H54 (cell line): ENCODE measurements at regions not wholly inside any gene's neighbourhood (a gene's known extent, or its start where the extent isn't known, plus 50 kb on each side); places are given as distances from the start of the nearest gene placed in this dataset.

Source experiments
- DNase-seq: peaks from one replicate; pipeline ENCODE4 v3.0.0; 2011; ENCODE audit warnings: low spot score, mixed read lengths; ENCODE audit not compliant: insufficient read length
- FAIRE-seq: peaks from 3 replicates; lab custom pipeline; 2011; peaks lifted over from hg19 to GRCh38; lab: Jason Lieb, UNC
- POLR2A ChIP-seq: IDR thresholded peaks from 2 replicates; pipeline ENCODE4 v1.6.1; 2011; ENCODE audit warnings: low read depth, mild to moderate bottlenecking, low read length

DNA sequence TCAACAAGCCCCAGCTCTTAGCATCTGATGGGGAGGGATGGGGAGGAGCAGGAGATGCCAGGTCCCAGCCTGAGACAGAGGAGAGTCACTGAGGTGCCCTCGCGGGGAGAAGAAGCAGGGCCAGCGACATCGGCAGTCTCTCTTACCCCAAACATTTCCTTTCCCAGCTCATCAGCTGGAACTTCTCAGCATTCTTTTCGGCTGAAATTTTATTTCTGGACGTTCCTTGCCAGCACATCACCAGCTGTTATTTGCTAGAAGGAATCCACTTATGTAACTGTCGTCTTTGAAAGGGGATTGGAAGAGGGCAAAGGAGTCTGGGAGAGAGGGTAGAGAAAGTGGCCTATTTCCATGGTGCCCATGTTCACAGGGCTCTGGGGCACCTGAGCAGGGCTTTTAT is 101.0 kb upstream of the SHH start:
- DNase-seq, result no peak
- no peak for TF ChIP-seq POLR2A
- no peak for FAIRE-seq

DNA sequence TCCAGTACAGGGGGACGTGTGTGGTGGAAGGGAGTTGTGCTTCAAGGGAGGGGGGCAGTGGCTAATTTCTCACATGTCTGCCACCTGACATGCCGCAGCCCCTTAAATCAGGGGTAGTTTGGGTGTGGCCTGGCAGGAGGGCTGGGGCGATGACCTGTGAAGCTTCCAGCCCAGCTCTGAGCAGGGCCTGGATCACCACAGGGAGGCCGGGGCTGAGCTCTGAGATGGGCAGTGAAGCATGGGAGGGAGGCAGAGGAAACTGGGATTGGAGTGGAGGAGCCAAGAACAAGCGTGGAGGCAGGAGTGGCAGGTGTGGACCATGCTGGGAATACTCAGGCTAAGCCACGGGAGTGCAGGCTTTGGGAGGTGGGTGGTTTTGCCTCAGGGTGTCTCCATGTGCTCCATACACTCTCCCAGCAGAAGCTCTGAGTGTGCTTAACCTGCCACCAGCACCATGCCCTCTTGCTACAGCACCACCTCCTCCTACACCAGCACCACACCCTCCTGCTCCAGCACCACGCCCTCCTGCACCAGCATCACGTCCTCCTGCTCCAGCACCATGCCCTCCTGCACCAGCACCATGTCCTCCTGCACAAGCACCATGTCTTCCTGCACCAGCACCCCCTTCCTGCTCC is 99.3 kb upstream of the SHH start:
- TF ChIP-seq POLR2A, result no peak
- FAIRE-seq (no peak), DNase-seq (no peak)

DNA sequence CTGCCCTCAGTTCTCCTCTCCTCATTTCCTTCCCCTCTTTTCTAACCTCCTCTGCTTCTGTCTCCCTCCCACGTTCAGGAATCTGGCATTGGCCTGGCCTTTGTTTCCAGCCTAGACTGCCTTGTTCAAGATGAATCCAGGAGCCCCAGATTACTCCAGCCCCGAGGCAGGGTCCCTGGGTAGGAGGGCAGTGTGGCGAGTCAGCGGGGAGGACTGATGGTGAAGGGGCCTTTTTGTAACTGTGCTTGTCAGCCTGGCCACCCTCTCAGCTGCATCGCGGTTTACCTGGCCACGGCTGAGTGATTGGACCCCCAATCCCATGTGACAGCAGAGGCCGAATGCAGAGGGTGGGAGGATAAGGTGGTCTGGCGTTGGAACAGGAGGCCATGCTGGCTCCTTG is 96.1 kb upstream of the SHH start:
- no peak for TF ChIP-seq POLR2A
- DNase-seq, result no peak
- FAIRE-seq, result no peak

DNA sequence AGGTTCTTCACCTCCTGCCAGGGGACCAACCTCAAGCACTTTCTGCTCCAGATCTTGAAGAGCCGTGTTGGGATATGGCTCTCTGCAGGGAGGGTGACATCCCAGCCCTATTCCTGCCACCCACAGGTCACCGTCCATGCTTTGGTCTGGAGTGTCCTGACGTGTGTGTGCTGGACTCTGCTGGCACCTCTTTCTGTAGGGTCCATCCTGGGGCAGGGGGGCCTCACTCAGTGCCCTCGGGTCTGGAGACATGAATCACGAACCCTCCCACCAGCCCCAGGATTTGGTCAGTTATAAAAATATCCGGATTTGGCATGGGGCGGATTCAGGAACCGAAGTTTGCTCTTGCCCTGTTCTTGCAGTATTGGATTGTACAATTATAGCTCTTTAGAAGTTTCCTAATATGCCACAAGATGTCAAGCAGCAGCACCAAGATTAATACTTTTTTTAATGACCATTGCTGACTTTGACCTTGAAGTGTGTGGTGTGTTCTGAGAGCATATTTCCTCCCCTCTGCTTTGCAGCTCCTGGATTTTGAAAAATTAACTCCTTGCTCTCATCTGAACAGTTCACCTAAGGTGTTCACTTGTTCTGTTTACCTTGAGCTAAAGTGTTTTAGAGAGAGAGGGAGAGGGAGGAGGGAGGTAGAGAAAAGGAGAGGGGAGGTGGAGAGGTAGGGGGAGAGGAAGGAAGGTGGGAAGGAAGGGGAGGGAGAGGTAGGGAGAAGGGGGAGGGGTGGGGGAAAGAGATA is 95.4 kb upstream of the SHH start:
- no peak for FAIRE-seq
- no peak for DNase-seq
- no peak for TF ChIP-seq POLR2A

DNA sequence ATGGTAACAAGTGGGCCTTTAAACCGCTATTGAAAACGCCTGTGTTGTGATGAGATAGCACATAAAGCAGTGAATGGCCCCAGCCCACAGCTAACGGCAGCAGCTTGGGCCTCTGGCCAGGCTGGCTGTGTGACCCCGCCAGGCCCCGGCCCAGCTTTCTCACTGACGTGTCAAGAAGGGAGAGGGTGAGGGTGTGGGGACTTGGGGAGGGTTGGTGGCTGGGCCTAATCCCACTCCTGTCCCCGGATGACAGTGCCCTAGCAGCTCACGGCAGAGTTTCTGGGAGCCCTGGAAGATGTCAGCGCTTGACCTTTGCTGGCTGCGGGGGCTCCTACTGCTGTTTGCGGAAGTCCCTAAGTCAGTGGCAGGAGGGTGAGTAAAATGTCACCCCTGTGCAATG is 88.9 kb upstream of the SHH start:
- no peak for DNase-seq
- TF ChIP-seq POLR2A, result no peak
- no peak for FAIRE-seq

DNA sequence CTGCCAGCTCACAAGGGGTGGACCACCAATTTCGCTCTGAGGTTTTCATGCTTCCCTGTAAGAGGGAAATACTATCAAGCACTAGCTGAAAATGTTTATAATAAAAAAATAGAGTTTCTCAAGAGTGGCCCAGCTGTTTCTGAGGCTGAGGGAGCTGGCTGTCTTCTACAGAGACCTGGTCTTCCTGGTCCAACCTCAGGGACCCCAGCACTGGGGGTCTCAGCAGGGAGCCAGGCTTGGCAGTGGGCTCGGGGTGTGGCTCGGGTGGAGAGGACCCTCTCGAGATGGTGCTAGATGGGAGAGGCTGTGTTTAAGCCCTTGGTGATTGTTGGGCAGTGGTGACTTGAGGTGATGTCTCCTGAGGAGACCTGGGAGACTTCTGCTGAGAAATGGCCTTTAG is 87.3 kb upstream of the SHH start:
- FAIRE-seq, result no peak
- DNase-seq, result no peak
- TF ChIP-seq POLR2A, result no peak

DNA sequence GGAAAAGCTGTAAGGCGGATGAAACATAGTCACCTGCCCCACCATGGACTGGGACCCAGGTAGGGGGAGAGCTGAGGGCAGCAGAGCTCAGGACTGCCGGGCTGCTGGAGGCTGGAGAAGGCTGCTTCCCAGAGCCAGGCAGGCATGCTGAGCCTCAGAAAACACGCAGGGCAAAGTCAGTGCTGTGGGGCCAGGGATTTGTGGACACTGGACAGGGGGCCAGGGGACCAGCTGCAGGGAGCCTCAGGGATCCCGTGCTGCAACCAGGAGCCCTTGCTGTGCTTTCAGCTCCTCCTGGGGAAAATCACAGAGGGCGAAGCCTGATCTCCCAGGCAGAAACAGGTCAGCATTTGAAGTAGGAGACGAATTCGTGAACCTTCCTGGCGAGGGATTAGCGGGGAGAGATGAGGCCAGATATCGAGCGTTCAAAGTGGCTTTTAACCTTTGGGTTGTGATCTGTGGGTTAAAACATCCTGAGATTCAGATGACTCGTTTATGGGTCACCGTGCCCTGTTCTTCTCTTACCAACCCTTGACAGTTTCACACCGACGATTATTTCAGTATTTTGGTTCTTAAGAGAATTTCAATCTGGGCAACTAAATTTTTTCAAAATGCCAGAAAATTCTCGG is 85.6 kb upstream of the SHH start:
- no peak for TF ChIP-seq POLR2A
- DNase-seq, result no peak
- FAIRE-seq, result no peak

DNA sequence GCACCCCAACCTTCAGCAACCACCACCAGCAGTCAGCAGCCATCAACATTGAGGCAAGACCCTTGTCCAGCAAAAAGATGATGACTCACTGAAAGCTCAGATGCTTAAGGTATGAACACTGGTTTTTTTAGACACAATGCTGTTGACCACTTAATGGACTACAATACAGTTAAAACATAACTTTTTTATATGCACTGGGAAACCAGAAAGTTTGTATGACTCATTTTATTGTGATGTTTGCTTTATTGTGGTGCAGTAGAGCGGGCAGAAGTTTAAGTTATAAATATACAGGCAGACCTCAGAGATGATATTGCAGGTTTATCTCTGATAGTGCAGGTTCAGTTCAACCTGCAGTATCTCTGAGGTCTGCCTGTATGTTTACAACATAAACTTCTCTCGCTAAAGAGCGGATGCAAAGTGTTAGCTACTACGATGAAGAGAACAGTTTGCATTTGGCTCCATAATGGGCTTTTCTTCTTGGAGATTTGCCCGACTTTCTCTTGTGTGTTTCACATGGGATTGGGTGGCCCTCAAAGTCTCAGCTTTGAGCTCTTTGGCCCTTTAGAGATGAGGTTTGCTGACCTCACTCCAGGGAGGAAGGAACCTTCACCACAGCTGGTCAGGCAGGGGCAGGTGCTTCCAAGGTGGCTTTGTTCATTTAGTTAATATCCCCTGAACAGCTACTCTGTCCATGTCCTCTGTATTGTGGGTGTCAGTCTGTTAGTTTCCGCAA is 84.4 kb upstream of the SHH start:
- DNase-seq, result no peak
- no peak for TF ChIP-seq POLR2A
- FAIRE-seq, result no peak

DNA sequence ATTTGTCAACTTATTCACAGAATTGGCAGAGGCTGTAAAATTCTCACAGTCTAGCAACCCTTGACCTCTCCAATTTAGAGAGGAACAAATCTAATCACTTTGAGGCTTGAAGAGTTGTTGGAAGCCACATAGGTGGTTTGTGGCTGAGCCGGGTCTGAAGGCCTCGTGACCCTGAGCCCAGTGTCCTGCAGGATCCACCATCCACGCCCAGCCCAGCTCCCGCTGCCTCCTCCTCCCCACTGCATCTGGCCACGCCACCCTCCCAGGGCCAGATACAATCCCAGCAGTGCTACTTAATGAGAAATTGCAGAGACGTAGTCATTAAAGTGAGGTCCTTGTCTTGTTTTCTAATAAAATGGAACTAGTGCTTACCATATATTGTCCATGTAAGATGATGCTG is 81.4 kb upstream of the SHH start:
- DNase-seq (no peak), FAIRE-seq (no peak)
- TF ChIP-seq POLR2A, result no peak

DNA sequence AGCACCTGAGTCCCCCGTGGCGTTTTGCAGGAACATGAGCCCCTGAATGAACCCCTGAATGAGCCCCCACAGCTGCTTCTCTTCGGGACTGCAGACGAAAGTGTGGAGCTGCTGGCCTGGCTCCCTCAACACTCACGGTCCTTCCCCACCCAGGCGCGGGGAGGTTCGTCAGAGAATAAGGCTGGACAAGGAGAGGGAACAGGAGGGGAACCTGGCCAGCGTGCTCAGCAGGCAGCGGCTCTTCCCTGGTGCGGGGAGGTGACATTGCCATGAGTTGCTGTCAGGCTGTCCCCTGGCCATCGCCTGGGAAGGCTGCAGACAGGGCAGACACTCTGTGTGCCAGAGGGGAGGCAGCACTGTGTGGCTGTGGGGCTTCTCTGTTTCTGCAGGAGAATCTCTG is 80.9 kb upstream of the SHH start:
- no peak for TF ChIP-seq POLR2A
- no peak for DNase-seq
- no peak for FAIRE-seq

DNA sequence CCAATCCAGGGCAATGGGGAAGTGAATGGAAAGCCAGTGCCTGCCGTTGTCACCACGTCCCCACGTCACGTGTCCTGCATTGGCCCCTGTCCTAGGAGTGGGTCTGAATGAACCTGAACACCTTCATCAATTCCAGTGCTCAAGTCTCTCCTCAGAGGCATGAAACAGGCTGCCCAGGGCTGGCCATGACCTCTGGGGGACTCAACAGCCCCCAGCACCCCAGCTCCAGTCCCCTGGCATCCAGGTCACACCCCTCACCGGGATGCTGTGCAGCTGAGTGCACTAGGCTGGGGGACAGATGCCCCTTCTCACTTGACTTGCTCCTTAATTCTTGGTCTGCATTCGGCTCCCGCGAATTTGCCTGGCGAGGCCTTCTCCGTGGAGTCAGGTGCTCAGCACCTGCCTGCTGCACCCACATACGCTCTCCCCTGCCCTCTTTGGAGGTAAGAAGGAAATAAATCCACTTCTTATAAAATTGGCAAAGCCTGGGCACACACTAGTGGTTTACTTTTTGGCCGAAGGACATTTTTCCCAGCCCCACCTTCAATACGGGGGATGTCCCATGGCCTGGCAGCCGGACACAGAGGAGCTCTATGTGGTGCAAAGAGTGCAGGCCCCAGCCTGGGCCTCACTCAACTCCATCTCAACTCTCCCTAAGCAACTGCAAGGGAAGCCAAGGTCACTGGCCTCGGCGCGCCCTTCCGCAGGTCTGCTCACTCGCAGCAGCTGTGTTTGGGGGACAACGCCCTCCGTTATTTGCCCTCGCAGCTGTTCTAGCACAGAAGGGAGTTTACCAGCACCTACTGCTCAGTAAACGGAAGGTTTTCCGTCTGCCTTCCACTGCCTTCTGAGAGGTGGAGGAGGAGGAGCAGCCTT is 77.6 kb upstream of the SHH start:
- no peak for DNase-seq
- TF ChIP-seq POLR2A, result no peak
- no peak for FAIRE-seq

DNA sequence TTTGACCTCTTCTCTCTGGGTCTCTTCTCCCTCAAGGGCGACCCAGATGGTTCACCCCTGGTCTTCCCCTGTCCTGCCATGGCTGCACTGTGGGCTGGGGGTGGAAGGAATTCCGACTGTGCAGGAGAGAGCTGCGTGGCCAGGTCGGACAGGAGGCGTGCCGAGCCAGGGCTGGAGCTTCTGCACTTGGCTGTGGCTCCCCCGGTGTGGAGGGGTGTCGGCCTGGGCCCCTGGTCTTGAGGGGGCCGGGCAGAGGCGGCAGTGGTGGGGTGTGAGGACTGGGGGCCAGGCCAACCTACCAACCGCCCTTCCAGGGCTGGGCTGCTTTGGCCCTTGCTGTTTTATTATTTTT is 74.9 kb upstream of the SHH start:
- DNase-seq (no peak), FAIRE-seq (no peak)
- TF ChIP-seq POLR2A, result no peak
